ENCODE measurements at regions not wholly inside any gene's neighbourhood (a gene's known extent, or its start where the extent isn't known, plus 50 kb on each side); places are given as distances from the start of the nearest gene placed in this dataset.

- no peak overlapping the region for H3K27ac ChIP-seq (ENCODE audit: low read depth, low read length)
- no peak overlapping the region for H3K9ac ChIP-seq (ENCODE audit: low read depth in 1 of 2, low read length in 2 of 2)
- H3K27me3 ChIP-seq (ENCODE audit: control insufficient read depth in 1 of 2, insufficient read depth in 2 of 2, low read length in 2 of 2) = no peaks in the 10 kb centered on the region
- H3K36me3 ChIP-seq (ENCODE audit: control insufficient read depth in 1 of 2, insufficient read depth in 2 of 2, low read length in 2 of 2) = no peaks in the 10 kb centered on the region
- H3K9me3 ChIP-seq (ENCODE audit: control insufficient read depth in 1 of 2, low read length in 2 of 2) = no peaks in the 10 kb centered on the region
- H3K4me1 ChIP-seq (ENCODE audit: control insufficient read depth in 1 of 2, insufficient read depth in 2 of 2, low read length in 2 of 2) = no peaks in the 10 kb centered on the region
- H3K4me3 ChIP-seq (ENCODE audit: low read depth in 1 of 2, low read length in 2 of 2) = no peak overlapping the region
These were observed 500.2 kb downstream of the STIM2 start for GRCh38 chr4:27360790-27361267.

GRCh38 chr4:27364509-27364908 is 503.9 kb downstream of the STIM2 start:
- Histone ChIP-seq H3K36me3 (ENCODE audit: control insufficient read depth in 1 of 2, insufficient read depth in 2 of 2, low read length in 2 of 2) (no peaks in the 10 kb centered on the region), H3K27me3 (ENCODE audit: control insufficient read depth in 1 of 2, insufficient read depth in 2 of 2, low read length in 2 of 2) (no peaks in the 10 kb centered on the region), H3K27ac (ENCODE audit: low read depth, low read length) (no peak overlapping the region), H3K4me3 (ENCODE audit: low read depth in 1 of 2, low read length in 2 of 2) (no peak overlapping the region), H3K9me3 (ENCODE audit: control insufficient read depth in 1 of 2, low read length in 2 of 2) (no peaks in the 10 kb centered on the region), H3K4me1 (ENCODE audit: control insufficient read depth in 1 of 2, insufficient read depth in 2 of 2, low read length in 2 of 2) (no peaks in the 10 kb centered on the region), H3K9ac (ENCODE audit: low read depth in 1 of 2, low read length in 2 of 2) (no peak overlapping the region)

GRCh38 chr4:27366104-27366823 is 505.6 kb downstream of the STIM2 start:
- no peaks in the 10 kb centered on the region for H3K4me1 ChIP-seq (ENCODE audit: control insufficient read depth in 1 of 2, insufficient read depth in 2 of 2, low read length in 2 of 2)
- no peak overlapping the region for H3K9ac ChIP-seq (ENCODE audit: low read depth in 1 of 2, low read length in 2 of 2)
- H3K27ac ChIP-seq (ENCODE audit: low read depth, low read length) = no peak overlapping the region
- H3K9me3 ChIP-seq (ENCODE audit: control insufficient read depth in 1 of 2, low read length in 2 of 2) = no peaks in the 10 kb centered on the region
- no peaks in the 10 kb centered on the region for H3K27me3 ChIP-seq (ENCODE audit: control insufficient read depth in 1 of 2, insufficient read depth in 2 of 2, low read length in 2 of 2)
- no peaks in the 10 kb centered on the region for H3K36me3 ChIP-seq (ENCODE audit: control insufficient read depth in 1 of 2, insufficient read depth in 2 of 2, low read length in 2 of 2)
- no peak overlapping the region for H3K4me3 ChIP-seq (ENCODE audit: low read depth in 1 of 2, low read length in 2 of 2)

- Histone ChIP-seq H3K9me3 (ENCODE audit: control insufficient read depth in 1 of 2, low read length in 2 of 2) (no peaks in the 10 kb centered on the region), H3K27me3 (ENCODE audit: control insufficient read depth in 1 of 2, insufficient read depth in 2 of 2, low read length in 2 of 2) (no peaks in the 10 kb centered on the region), H3K4me3 (ENCODE audit: low read depth in 1 of 2, low read length in 2 of 2) (no peak overlapping the region), H3K4me1 (ENCODE audit: control insufficient read depth in 1 of 2, insufficient read depth in 2 of 2, low read length in 2 of 2) (no peaks in the 10 kb centered on the region), H3K27ac (ENCODE audit: low read depth, low read length) (no peak overlapping the region), H3K9ac (ENCODE audit: low read depth in 1 of 2, low read length in 2 of 2) (no peak overlapping the region), H3K36me3 (ENCODE audit: control insufficient read depth in 1 of 2, insufficient read depth in 2 of 2, low read length in 2 of 2) (no peaks in the 10 kb centered on the region)
These were observed 508.1 kb downstream of the STIM2 start for GRCh38 chr4:27368781-27369180.

GRCh38 chr4:27381815-27382214 is 521.2 kb downstream of the STIM2 start:
- Histone ChIP-seq H3K27ac (ENCODE audit: low read depth, low read length) (no peak overlapping the region), H3K9ac (ENCODE audit: low read depth in 1 of 2, low read length in 2 of 2) (no peak overlapping the region), H3K9me3 (ENCODE audit: control insufficient read depth in 1 of 2, low read length in 2 of 2) (no peaks in the 10 kb centered on the region), H3K4me1 (ENCODE audit: control insufficient read depth in 1 of 2, insufficient read depth in 2 of 2, low read length in 2 of 2) (no peaks in the 10 kb centered on the region), H3K27me3 (ENCODE audit: control insufficient read depth in 1 of 2, insufficient read depth in 2 of 2, low read length in 2 of 2) (no peaks in the 10 kb centered on the region), H3K4me3 (ENCODE audit: low read depth in 1 of 2, low read length in 2 of 2) (no peak overlapping the region), H3K36me3 (ENCODE audit: control insufficient read depth in 1 of 2, insufficient read depth in 2 of 2, low read length in 2 of 2) (no peaks in the 10 kb centered on the region)

GRCh38 chr4:27387711-27388110 is 527.1 kb downstream of the STIM2 start:
- Histone ChIP-seq H3K9ac (ENCODE audit: low read depth in 1 of 2, low read length in 2 of 2) (no peak overlapping the region), H3K9me3 (ENCODE audit: control insufficient read depth in 1 of 2, low read length in 2 of 2) (no peaks in the 10 kb centered on the region), H3K27me3 (ENCODE audit: control insufficient read depth in 1 of 2, insufficient read depth in 2 of 2, low read length in 2 of 2) (no peaks in the 10 kb centered on the region), H3K4me1 (ENCODE audit: control insufficient read depth in 1 of 2, insufficient read depth in 2 of 2, low read length in 2 of 2) (no peaks in the 10 kb centered on the region), H3K27ac (ENCODE audit: low read depth, low read length) (no peak overlapping the region), H3K4me3 (ENCODE audit: low read depth in 1 of 2, low read length in 2 of 2) (no peak overlapping the region), H3K36me3 (ENCODE audit: control insufficient read depth in 1 of 2, insufficient read depth in 2 of 2, low read length in 2 of 2) (no peaks in the 10 kb centered on the region)

- H3K27me3 ChIP-seq (ENCODE audit: control insufficient read depth in 1 of 2, insufficient read depth in 2 of 2, low read length in 2 of 2) = no peaks in the 10 kb centered on the region
- no peak overlapping the region for H3K9ac ChIP-seq (ENCODE audit: low read depth in 1 of 2, low read length in 2 of 2)
- no peaks in the 10 kb centered on the region for H3K4me1 ChIP-seq (ENCODE audit: control insufficient read depth in 1 of 2, insufficient read depth in 2 of 2, low read length in 2 of 2)
- peaks cover 0 to 7% of the 10 kb centered on the region in 2 donors for H3K9me3 ChIP-seq (ENCODE audit: control insufficient read depth in 1 of 2, low read length in 2 of 2)
- H3K27ac ChIP-seq (ENCODE audit: low read depth, low read length) = no peak overlapping the region
- no peak overlapping the region for H3K4me3 ChIP-seq (ENCODE audit: low read depth in 1 of 2, low read length in 2 of 2)
- H3K36me3 ChIP-seq (ENCODE audit: control insufficient read depth in 1 of 2, insufficient read depth in 2 of 2, low read length in 2 of 2) = no peaks in the 10 kb centered on the region
These were observed 537.2 kb downstream of the STIM2 start for GRCh38 chr4:27397886-27398285.

- Histone ChIP-seq H3K4me3 (ENCODE audit: low read depth in 1 of 2, low read length in 2 of 2) (no peak overlapping the region), H3K27ac (ENCODE audit: low read depth, low read length) (no peak overlapping the region), H3K27me3 (ENCODE audit: control insufficient read depth in 1 of 2, insufficient read depth in 2 of 2, low read length in 2 of 2) (no peaks in the 10 kb centered on the region), H3K36me3 (ENCODE audit: control insufficient read depth in 1 of 2, insufficient read depth in 2 of 2, low read length in 2 of 2) (no peaks in the 10 kb centered on the region), H3K9ac (ENCODE audit: low read depth in 1 of 2, low read length in 2 of 2) (no peak overlapping the region), H3K4me1 (ENCODE audit: control insufficient read depth in 1 of 2, insufficient read depth in 2 of 2, low read length in 2 of 2) (no peaks in the 10 kb centered on the region), H3K9me3 (ENCODE audit: control insufficient read depth in 1 of 2, low read length in 2 of 2) (peaks cover 0 to 7% of the 10 kb centered on the region in 2 donors)
These were observed 538.1 kb downstream of the STIM2 start for GRCh38 chr4:27398631-27399310.

GRCh38 chr4:27407616-27408015 is 547.0 kb downstream of the STIM2 start:
- peaks cover 3 to 7% of the 10 kb centered on the region in 2 donors for H3K9me3 ChIP-seq (ENCODE audit: control insufficient read depth in 1 of 2, low read length in 2 of 2)
- H3K9ac ChIP-seq (ENCODE audit: low read depth in 1 of 2, low read length in 2 of 2) = no peak overlapping the region
- no peaks in the 10 kb centered on the region for H3K27me3 ChIP-seq (ENCODE audit: control insufficient read depth in 1 of 2, insufficient read depth in 2 of 2, low read length in 2 of 2)
- no peaks in the 10 kb centered on the region for H3K4me1 ChIP-seq (ENCODE audit: control insufficient read depth in 1 of 2, insufficient read depth in 2 of 2, low read length in 2 of 2)
- no peak overlapping the region for H3K4me3 ChIP-seq (ENCODE audit: low read depth in 1 of 2, low read length in 2 of 2)
- H3K36me3 ChIP-seq (ENCODE audit: control insufficient read depth in 1 of 2, insufficient read depth in 2 of 2, low read length in 2 of 2) = no peaks in the 10 kb centered on the region
- no peak overlapping the region for H3K27ac ChIP-seq (ENCODE audit: low read depth, low read length)

- H3K27me3 ChIP-seq (ENCODE audit: control insufficient read depth in 1 of 2, insufficient read depth in 2 of 2, low read length in 2 of 2) = no peaks in the 10 kb centered on the region
- no peaks in the 10 kb centered on the region for H3K4me1 ChIP-seq (ENCODE audit: control insufficient read depth in 1 of 2, insufficient read depth in 2 of 2, low read length in 2 of 2)
- H3K4me3 ChIP-seq (ENCODE audit: low read depth in 1 of 2, low read length in 2 of 2) = no peak overlapping the region
- no peaks in the 10 kb centered on the region for H3K36me3 ChIP-seq (ENCODE audit: control insufficient read depth in 1 of 2, insufficient read depth in 2 of 2, low read length in 2 of 2)
- H3K9ac ChIP-seq (ENCODE audit: low read depth in 1 of 2, low read length in 2 of 2) = no peak overlapping the region
- no peaks in the 10 kb centered on the region for H3K9me3 ChIP-seq (ENCODE audit: control insufficient read depth in 1 of 2, low read length in 2 of 2)
- H3K27ac ChIP-seq (ENCODE audit: low read depth, low read length) = no peak overlapping the region
These were observed 552.0 kb downstream of the STIM2 start for GRCh38 chr4:27412613-27413012.

All from duodenal mucosa (tissue), 2 donors.